ENCODE measurements at regions not wholly inside any gene's neighbourhood (a gene's known extent, or its start where the extent isn't known, plus 50 kb on each side); places are given as distances from the start of the nearest gene placed in this dataset.

GRCh38 chr22:49460091-49460490, 367.6 kb downstream of the BRD1 start:
- Histone ChIP-seq H3K4me2 (ENCODE audit: low read depth, low read length) (no peak overlapping the region), H3K79me2 (ENCODE audit: insufficient read depth, low read length) (no peaks in the 10 kb centered on the region), H3K27me3 (ENCODE audit: control insufficient read depth in 1 of 2, insufficient read depth in 2 of 2, low read length in 2 of 2) (peaks cover 5 to 60% of the 10 kb centered on the region in 2 experiments), H3K36me3 (replicated peaks in 1 of 2; ENCODE audit: control insufficient read depth in 1 of 2, insufficient read depth in 2 of 2, low read length in 2 of 2) (no peaks in the 10 kb centered on the region), H3K27ac (ENCODE audit: extremely low read length, insufficient read depth, low read length) (no peak overlapping the region), H3K9me3 (ENCODE audit: low read length) (no peaks in the 10 kb centered on the region), H3K4me1 (ENCODE audit: insufficient read depth, low read length) (no peaks in the 10 kb centered on the region), H3K4me3 (replicated peaks in 1 of 3; ENCODE audit: insufficient read depth in 1 of 3, low read depth in 2 of 3, low read length in 3 of 3) (no peak overlapping the region), H2AFZ (ENCODE audit: low read length) (no peak overlapping the region), H4K20me1 (ENCODE audit: insufficient read depth, low read length) (no peaks in the 10 kb centered on the region), H3K9ac (ENCODE audit: insufficient read depth, low read depth, low read length) (no peak overlapping the region)
- DNase-seq (ENCODE audit: low spot score), result no peak
- intact Hi-C loops (cut with micrococcal nuclease; ENCODE audit: unreplicated experiment), result no loop called here
- 0% methylated on average over 4 of the region's 5 CpGs for WGBS (ENCODE audit: low lambda C conversion rate)
- in situ Hi-C loops (cut with HindIII; ENCODE audit: extremely low pct_ligation_motif_present, low pct_unique_long_range_greater_than_20kb), result no loop called here
- ChIA-PET CTCF (ENCODE audit: low intra/inter-chr PET ratio, low total read pairs) (no interaction called here), POLR2A (no interaction called here)
- no peak for ATAC-seq
- TF ChIP-seq ZNF468 (CRISPR knock-in tag; IDR thresholded peaks at IDR 0.05) (no peak), ZNF784 (CRISPR knock-in tag; IDR thresholded peaks at IDR 0.05; ENCODE audit: borderline replicate concordance) (no peak), HNF1B (CRISPR knock-in tag; IDR thresholded peaks at IDR 0.05) (no peak), ELF3 (CRISPR knock-in tag; IDR thresholded peaks at IDR 0.05) (no peak), LCORL (IDR thresholded peaks at IDR 0.05) (no peak), LCORL (CRISPR knock-in tag; IDR thresholded peaks at IDR 0.05) (no peak), CCAR2 (optimal IDR thresholded peaks at IDR 0.05; ENCODE audit: low read depth, low read length) (no peak), POGZ (CRISPR knock-in tag; IDR thresholded peaks at IDR 0.05) (no peak), IRF1 (CRISPR knock-in tag; IDR thresholded peaks at IDR 0.05; ENCODE audit: low read depth) (no peak), RBM39 (IDR thresholded peaks at IDR 0.05; ENCODE audit: low read depth, low read length, poor library complexity, severe bottlenecking) (no peak), ZBTB33 (CRISPR knock-in tag; IDR thresholded peaks at IDR 0.05) (no peak), U2AF1 (optimal IDR thresholded peaks at IDR 0.05; ENCODE audit: low read depth, low read length) (no peak), ZNF775 (CRISPR knock-in tag; IDR thresholded peaks at IDR 0.05; ENCODE audit: borderline replicate concordance) (no peak), ZNF839 (CRISPR knock-in tag; IDR thresholded peaks at IDR 0.05; ENCODE audit: borderline replicate concordance) (no peak)
- BruUV-seq (replicated peaks), result no TSS peak
- no peak for FAIRE-seq

All from HepG2 (cell line).